Endothelial cell of umbilical vein (primary cell): ENCODE measurements at regions not wholly inside any gene's neighbourhood (a gene's known extent, or its start where the extent isn't known, plus 50 kb on each side); places are given as distances from the start of the nearest gene placed in this dataset.

Experiments
- BruUV-seq: library from RNA; stranded (reverse); fragments of 400-500 nt; replicated peaks from 2 replicates; lab custom pipeline; 2021; lab: Mats Ljungman, UMichigan
- CTCF ChIA-PET: fragments of 300-600, 350-600 bp; sonication (Branson Sonifier 250); formaldehyde crosslinking; loops from one replicate; lab custom pipeline; 2021; ENCODE audit warnings: antibody characterized with exemption, inconsistent platforms; lab: Charles Lee
- POLR2A ChIA-PET: fragments of 300-600, 350-600 bp; sonication (Branson Sonifier 250); formaldehyde crosslinking; loops from one replicate; lab custom pipeline; 2021; ENCODE audit warnings: antibody characterized with exemption, inconsistent platforms; lab: Charles Lee
- DNase-seq: peaks from one replicate; pipeline ENCODE4 v3.0.0-alpha.2; 2011; ENCODE audit warnings: low read depth, low spot score
- FAIRE-seq: peaks from 2 replicates; lab custom pipeline; 2011; peaks lifted over from hg19 to GRCh38; lab: Jason Lieb, UNC
- H2AFZ ChIP-seq: 2 replicates; pipeline ENCODE4 v1.6.0; 2012; ENCODE audit warnings: low read depth, low read length, control low read depth, inconsistent platforms
- H3K27ac ChIP-seq: 2 replicates; pipeline ENCODE4 v1.5.1; 2011; ENCODE audit warnings: low read depth, mild to moderate bottlenecking, control low read depth, low read length, moderate library complexity; ENCODE audit not compliant: insufficient read depth
- H3K27me3 ChIP-seq, 2 experiments: 2 replicates each; pipeline versions ENCODE4 v1.6.0 to v1.6.1; 2011; ENCODE audit warnings: low read length in 2 of 2, mixed read lengths in 1 of 2; ENCODE audit not compliant: control insufficient read depth in 2 of 2, insufficient read depth in 2 of 2
- H3K36me3 ChIP-seq, 2 experiments: 2 replicates in 1 of 2; 3 replicates in 1 of 2; pipeline ENCODE4 v1.5.1; 2011; ENCODE audit warnings: low read length in 2 of 2, mild to moderate bottlenecking in 1 of 2, moderate library complexity in 1 of 2; ENCODE audit not compliant: control insufficient read depth in 2 of 2, insufficient read depth in 2 of 2; ENCODE audit errors: extremely low read depth in 1 of 2
- H3K4me1 ChIP-seq: 3 replicates; pipeline ENCODE4 v1.5.1; 2011; ENCODE audit warnings: mild to moderate bottlenecking, low read length; ENCODE audit not compliant: control insufficient read depth, insufficient read depth; ENCODE audit errors: extremely low read depth
- H3K4me2 ChIP-seq: 2 replicates; pipeline ENCODE4 v1.6.1; 2011; ENCODE audit warnings: low read length, control low read depth, mixed read lengths; ENCODE audit not compliant: insufficient read depth
- H3K4me3 ChIP-seq, 3 experiments: fragments of 200-600 bp in 1 of 3; sonication (generic), shearing (Covaris generic) in 1 of 3; replicated peaks in 1 of 3; 2 replicates each; pipeline ENCODE4 v1.5.1; 2011 to 2016; ENCODE audit warnings: control low read depth in 3 of 3, low read length in 3 of 3, mild to moderate bottlenecking in 2 of 3, inconsistent platforms in 1 of 3, low read depth in 1 of 3, moderate library complexity in 1 of 3; ENCODE audit not compliant: insufficient read depth in 1 of 3
- H3K79me2 ChIP-seq: 2 replicates; pipeline ENCODE4 v1.6.0; 2012; ENCODE audit warnings: low read length, inconsistent platforms; ENCODE audit not compliant: control insufficient read depth, insufficient read depth
- H3K9ac ChIP-seq: replicated peaks from 2 replicates; pipeline ENCODE3; 2011; ENCODE audit warnings: low read length, control low read depth; ENCODE audit not compliant: insufficient read depth; ENCODE audit errors: extremely low read depth
- H3K9me1 ChIP-seq: replicated peaks from 3 replicates; pipeline ENCODE4 v1.6.0; 2011; ENCODE audit warnings: mild to moderate bottlenecking, low read length; ENCODE audit not compliant: control insufficient read depth, insufficient read depth; ENCODE audit errors: extremely low read depth
- H3K9me3 ChIP-seq: replicated peaks from 2 replicates; pipeline ENCODE4 v1.5.1; 2012; ENCODE audit warnings: low read length, inconsistent platforms; ENCODE audit not compliant: control insufficient read depth, insufficient read depth
- H4K20me1 ChIP-seq: replicated peaks from 2 replicates; pipeline ENCODE3; 2011; ENCODE audit warnings: mild to moderate bottlenecking, low read length; ENCODE audit not compliant: control insufficient read depth, insufficient read depth; ENCODE audit errors: extremely low read depth
- CTCF ChIP-seq, 2 donors: IDR thresholded peaks; 1 replicate in 1 of 2; 2 replicates in 1 of 2; pipeline ENCODE4 v1.5.1; 2011; ENCODE audit warnings: low read length in 2 of 2, mild to moderate bottlenecking in 2 of 2, moderate library complexity in 2 of 2, control low read depth in 1 of 2, inconsistent platforms in 1 of 2, low read depth in 1 of 2; ENCODE audit not compliant: insufficient read depth in 1 of 2; ENCODE audit errors: extremely low read depth in 1 of 2
- EZH2 ChIP-seq: IDR thresholded peaks from 2 replicates; pipeline ENCODE4 v1.6.1; 2012; ENCODE audit warnings: borderline replicate concordance, low read depth, mild to moderate bottlenecking, moderate library complexity, low read length, inconsistent platforms; ENCODE audit not compliant: severe bottlenecking
- FOS ChIP-seq: IDR thresholded peaks from 2 replicates; pipeline ENCODE4 v1.6.1; 2011; ENCODE audit warnings: mild to moderate bottlenecking, low read length, moderate library complexity, borderline replicate concordance; ENCODE audit not compliant: insufficient read depth
- GATA2 ChIP-seq: IDR thresholded peaks from 2 replicates; pipeline ENCODE4 v1.7.0; 2011; ENCODE audit warnings: low read depth, mild to moderate bottlenecking, moderate library complexity, mixed read lengths, low read length; ENCODE audit not compliant: insufficient read length, insufficient read depth
- JUN ChIP-seq: IDR thresholded peaks from 2 replicates; pipeline ENCODE4 v1.6.1; 2011; ENCODE audit warnings: borderline replicate concordance, low read depth; ENCODE audit not compliant: insufficient read length, insufficient read depth
- MAX ChIP-seq: IDR thresholded peaks from 2 replicates; pipeline ENCODE4 v1.6.1; 2011; ENCODE audit not compliant: insufficient read depth, insufficient read length
- MYC ChIP-seq: IDR thresholded peaks from one replicate; pipeline ENCODE4 v1.6.1; 2011; ENCODE audit warnings: mild to moderate bottlenecking, low read depth, low read length
- POLR2A ChIP-seq: IDR thresholded peaks from 2 replicates; pipeline ENCODE4 v1.6.1; 2012; ENCODE audit warnings: low read depth, mild to moderate bottlenecking, control low read depth, low read length
- POLR2AphosphoS5 ChIP-seq: IDR thresholded peaks from 2 replicates; pipeline ENCODE4 v1.6.1; 2012; ENCODE audit warnings: low read depth, mild to moderate bottlenecking, control low read depth, low read length, moderate library complexity; ENCODE audit not compliant: insufficient read depth
- dilution Hi-C: fragments of 300-500 bp; cut with MboI; formaldehyde crosslinking; loops from one replicate; pipeline ENCODE4 v1.15.0; 2019; ENCODE audit warnings: low sequenced_read_pairs; ENCODE audit not compliant: extremely low pct_ligation_motif_present
- intact Hi-C: fragments of 100-400 bp; cut with micrococcal nuclease; formaldehyde crosslinking; loops from one replicate; pipeline ENCODE4 v1.10.0; 2022

GRCh38 chr20:60727425-60727824, 524.6 kb upstream of the CDH4 start:
- no peak for DNase-seq
- Histone ChIP-seq H3K36me3 (no peaks in the 10 kb centered on the region), H3K79me2 (no peaks in the 10 kb centered on the region), H4K20me1 (no peaks in the 10 kb centered on the region), H3K4me2 (no peak overlapping the region), H3K27ac (no peak overlapping the region), H3K4me1 (no peaks in the 10 kb centered on the region), H2AFZ (no peak overlapping the region), H3K9me3 (peaks cover 14% of the 10 kb centered on the region), H3K9me1 (no peaks in the 10 kb centered on the region), H3K27me3 (no peaks in the 10 kb centered on the region), H3K4me3 (no peak overlapping the region), H3K9ac (no peak overlapping the region)
- TF ChIP-seq POLR2A: no peak
- TF ChIP-seq MAX: no peak
- TF ChIP-seq CTCF (IDR thresholded peaks at IDR 0.05; ENCODE audit: extremely low read depth in 1 of 2, insufficient read depth in 1 of 2, low read depth in 1 of 2, low read length in 2 of 2): no peak
- TF ChIP-seq MYC: no peak
- no peak for TF ChIP-seq GATA2
- TF ChIP-seq JUN: no peak
- no peak for TF ChIP-seq POLR2AphosphoS5
- no peak for TF ChIP-seq EZH2
- TF ChIP-seq FOS: no peak
- POLR2A ChIA-PET: no interaction called here
- FAIRE-seq: no peak
- intact Hi-C loops: no loop called here
- dilution Hi-C loops: no loop called here
- BruUV-seq: no TSS peak
- CTCF ChIA-PET: no interaction called here
